ENCODE measurements at regions not wholly inside any gene's neighbourhood (a gene's known extent, or its start where the extent isn't known, plus 50 kb on each side); places are given as distances from the start of the nearest gene placed in this dataset.
"Not testable (repeated sequence)": the region's sequence is repeated elsewhere in the genome, so short reads cannot be mapped to it uniquely, and the experiment has no call there.

DNA sequence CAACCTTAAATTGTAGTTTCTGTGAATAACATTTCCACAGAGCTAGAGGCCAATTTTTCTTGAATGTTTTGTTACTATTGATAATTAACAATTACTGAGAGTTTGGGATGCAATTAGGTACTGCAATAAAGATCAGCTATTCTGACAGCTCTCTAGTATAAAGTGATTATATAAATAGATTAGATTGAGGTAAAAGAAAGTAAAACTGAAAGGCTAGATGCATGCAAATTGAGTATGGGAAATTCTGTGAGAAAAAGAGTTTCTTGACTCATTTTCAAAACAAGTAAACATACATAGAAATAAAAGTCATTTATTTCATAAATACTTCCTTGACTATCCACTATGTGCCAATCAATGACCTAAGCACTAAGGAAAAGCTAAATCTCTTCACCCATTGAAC is 1087.5 kb upstream of the ATXN8OS start:
- TF ChIP-seq, protein P1, sequence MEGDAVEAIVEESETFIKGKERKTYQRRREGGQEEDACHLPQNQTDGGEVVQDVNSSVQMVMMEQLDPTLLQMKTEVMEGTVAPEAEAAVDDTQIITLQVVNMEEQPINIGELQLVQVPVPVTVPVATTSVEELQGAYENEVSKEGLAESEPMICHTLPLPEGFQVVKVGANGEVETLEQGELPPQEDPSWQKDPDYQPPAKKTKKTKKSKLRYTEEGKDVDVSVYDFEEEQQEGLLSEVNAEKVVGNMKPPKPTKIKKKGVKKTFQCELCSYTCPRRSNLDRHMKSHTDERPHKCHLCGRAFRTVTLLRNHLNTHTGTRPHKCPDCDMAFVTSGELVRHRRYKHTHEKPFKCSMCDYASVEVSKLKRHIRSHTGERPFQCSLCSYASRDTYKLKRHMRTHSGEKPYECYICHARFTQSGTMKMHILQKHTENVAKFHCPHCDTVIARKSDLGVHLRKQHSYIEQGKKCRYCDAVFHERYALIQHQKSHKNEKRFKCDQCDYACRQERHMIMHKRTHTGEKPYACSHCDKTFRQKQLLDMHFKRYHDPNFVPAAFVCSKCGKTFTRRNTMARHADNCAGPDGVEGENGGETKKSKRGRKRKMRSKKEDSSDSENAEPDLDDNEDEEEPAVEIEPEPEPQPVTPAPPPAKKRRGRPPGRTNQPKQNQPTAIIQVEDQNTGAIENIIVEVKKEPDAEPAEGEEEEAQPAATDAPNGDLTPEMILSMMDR (IDR thresholded peaks at IDR 0.05; ENCODE audit: insufficient read depth, low read depth, low read length, missing control alignments), result no peak
- no peak for DNase-seq (ENCODE audit: low read depth)
- no peak overlapping the region for H3K4me3 ChIP-seq (ENCODE audit: low read length)

DNA sequence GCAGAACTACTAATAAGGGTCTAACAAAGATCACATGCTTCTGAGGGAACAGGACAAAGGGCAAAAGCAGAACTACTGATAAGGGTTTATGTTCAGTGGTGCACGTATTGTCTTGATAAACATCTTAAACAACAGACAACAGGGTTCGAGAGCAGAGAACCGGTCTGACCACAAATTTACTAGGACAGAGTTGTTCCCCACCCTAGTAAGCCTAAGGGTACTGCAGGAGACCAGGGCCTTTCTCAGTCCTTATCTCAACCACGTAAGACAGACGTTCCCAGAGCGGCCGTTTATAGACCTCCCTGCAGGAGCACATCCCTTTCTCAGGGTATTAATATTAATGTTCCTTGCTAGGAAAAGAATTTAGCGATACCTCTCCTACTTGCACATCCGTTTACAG is 1089.5 kb upstream of the ATXN8OS start:
- H3K4me3 ChIP-seq (ENCODE audit: low read length); DNase-seq (ENCODE audit: low read depth): not testable (repeated sequence)

- DNase-seq (ENCODE audit: low read depth), result no peak
- TF ChIP-seq, protein P1 (IDR thresholded peaks at IDR 0.05; ENCODE audit: insufficient read depth, low read depth, low read length, missing control alignments), result no peak
- no peak overlapping the region for H3K4me3 ChIP-seq (ENCODE audit: low read length)
Observed at GRCh38 chr13:69010789-69011188, 1096.8 kb upstream of the ATXN8OS start.

DNA sequence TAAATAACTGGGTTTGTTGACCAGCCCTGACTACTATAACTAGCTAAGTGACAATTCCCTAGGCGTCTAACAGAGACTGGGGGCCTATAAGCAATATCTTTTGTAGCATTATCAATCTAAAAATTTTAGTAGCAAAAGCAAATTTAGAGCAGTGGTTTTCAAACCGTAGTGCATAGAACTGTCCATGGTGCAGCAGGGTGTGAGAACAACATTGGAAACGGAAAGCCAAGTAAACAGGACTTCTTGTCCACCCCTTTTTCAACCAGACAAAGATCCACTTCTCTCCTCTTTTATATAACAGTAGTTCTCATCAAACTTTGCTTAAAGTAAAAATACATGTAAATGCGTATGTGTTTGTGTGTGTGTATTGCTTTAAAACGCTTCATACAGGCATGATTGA is 1099.1 kb upstream of the ATXN8OS start:
- no peak overlapping the region for H3K4me3 ChIP-seq (ENCODE audit: low read length)
- no peak for DNase-seq (ENCODE audit: low read depth)
- TF ChIP-seq, protein P1 (IDR thresholded peaks at IDR 0.05; ENCODE audit: insufficient read depth, low read depth, low read length, missing control alignments), result no peak

DNA sequence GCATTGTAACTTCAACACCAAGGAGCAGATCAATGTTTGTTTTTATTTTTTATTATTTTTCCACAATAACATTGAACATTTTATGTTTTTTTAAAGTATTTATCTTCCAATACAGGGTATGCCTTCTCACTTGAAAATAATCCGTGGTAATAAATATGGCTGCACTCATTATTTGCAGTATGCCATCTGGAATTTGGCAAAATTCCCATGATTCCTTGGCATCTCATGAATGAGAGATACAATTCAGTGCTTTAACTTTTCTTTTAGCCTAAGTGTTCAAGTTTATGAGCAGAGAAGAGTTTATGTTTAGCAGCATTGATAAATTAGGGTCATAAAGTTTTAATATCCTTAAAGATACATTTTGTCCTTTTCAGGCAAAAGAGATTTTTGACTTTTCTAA is 1109.6 kb upstream of the ATXN8OS start:
- DNase-seq (ENCODE audit: low read depth), result no peak
- no peak overlapping the region for H3K4me3 ChIP-seq (ENCODE audit: low read length)
- TF ChIP-seq, protein P1 (IDR thresholded peaks at IDR 0.05; ENCODE audit: insufficient read depth, low read depth, low read length, missing control alignments), result no peak

DNA sequence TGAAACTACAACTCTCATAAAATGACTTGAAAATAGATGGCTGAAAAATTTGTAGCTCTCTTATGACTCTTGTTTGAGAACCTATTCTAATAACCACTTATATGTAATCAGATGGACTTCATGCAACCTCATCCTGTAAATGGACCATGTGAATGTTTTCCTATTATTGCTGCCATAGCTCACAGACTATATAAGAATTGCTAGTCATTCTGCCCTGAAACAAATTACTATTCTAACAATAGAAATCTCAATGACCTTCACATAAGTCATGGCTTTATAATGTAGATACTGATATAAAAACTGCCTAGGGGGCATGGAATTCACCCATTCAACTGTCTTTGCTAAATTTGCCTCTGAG is 1111.0 kb upstream of the ATXN8OS start:
- TF ChIP-seq, protein P1 (IDR thresholded peaks at IDR 0.05; ENCODE audit: insufficient read depth, low read depth, low read length, missing control alignments), result no peak
- no peak overlapping the region for H3K4me3 ChIP-seq (ENCODE audit: low read length)
- no peak for DNase-seq (ENCODE audit: low read depth)

- DNase-seq (ENCODE audit: low read depth), result no peak
- TF ChIP-seq, protein P1 (IDR thresholded peaks at IDR 0.05; ENCODE audit: insufficient read depth, low read depth, low read length, missing control alignments), result no peak
Observed at GRCh38 chr13:68995972-68996667, 1111.5 kb upstream of the ATXN8OS start.

More at GRCh38 chr13:68995972-68996667, 1111.5 kb upstream of the ATXN8OS start:
- H3K4me3 ChIP-seq (ENCODE audit: low read length), result no peak overlapping the region

Measured in epithelial cell of esophagus (primary cell).